Heart left ventricle (tissue), 13 donors: ENCODE measurements at regions not wholly inside any gene's neighbourhood (a gene's known extent, or its start where the extent isn't known, plus 50 kb on each side); places are given as distances from the start of the nearest gene placed in this dataset.

ENCODE experiments used
- POLR2A ChIP-seq, 2 donors: fragments of 450-650 bp; IDR thresholded peaks; one replicate each; pipeline ENCODE4 v1.6.1; 2017; ENCODE audit warnings: antibody characterized with exemption in 2 of 2, mild to moderate bottlenecking in 2 of 2, moderate library complexity in 2 of 2
- TF ChIP-seq, protein P1 (sequence below), 12 donors: fragments of 200-600 bp; sonication (generic) in 4 of 12; IDR thresholded peaks; one replicate each; pipeline versions ENCODE4 v1.5.0 to v1.8.0; 2018 to 2022; ENCODE audit warnings: antibody characterized with exemption in 12 of 12, mild to moderate bottlenecking in 5 of 12
- donor health status: ischemic (EF 13 %, LVEDD 7.1; RV severe dilation, severe dysfunction).
- donor health status: DM: no; HTN: yes; CAD: no.
- donor health status: DM: no; HTN: no; CAD: no.
- donor health status: ischemic (EF 25% LVEDD 6.9; RV normal size, moderate dysfunction).
- donor health status: ischemic (EF 25% LVEDD 5.7; RV mildly dilated, moderate dysfunction).
- donor health status: ischemic (EF 35%, LVEDD 5.7; RV mildly dilated, moderate dysfunction).
- donor health status: nonischemic (EF 11% LVEDD 7.7; RV severe dilation, severe dysfunction).
- donor health status: DM: yes; HTN: yes; CAD: no.
- donor health status: PGD.
- donor health status: ischemic (EF 29% LVEDD 5.4; RV normal size, mild dysfunction).
- donor health status: nonischemic (EF 23%, LVEDD 6.1; RV moderate dilation, normal function).

DNA sequence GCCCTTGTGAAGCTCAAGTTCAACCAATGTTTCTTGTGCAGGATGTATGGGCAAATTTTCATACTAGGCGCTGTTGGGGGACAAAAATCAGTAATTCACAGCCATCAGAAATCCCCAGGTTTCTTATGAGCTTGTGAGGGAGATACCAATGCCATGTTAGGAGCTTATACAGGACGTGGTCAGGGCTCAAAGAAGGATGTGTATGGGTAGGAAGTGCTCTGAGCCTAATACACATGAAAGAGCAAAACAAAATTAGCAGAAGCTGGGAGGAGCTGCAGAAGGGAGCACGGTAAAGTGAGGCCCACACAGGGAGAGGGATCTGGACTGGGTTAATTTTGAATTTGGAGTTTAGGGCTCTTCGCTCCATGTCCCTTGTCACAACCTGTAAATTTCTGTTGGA, 114.6 kb upstream of the MAP3K1 start:
- TF ChIP-seq, protein P1, sequence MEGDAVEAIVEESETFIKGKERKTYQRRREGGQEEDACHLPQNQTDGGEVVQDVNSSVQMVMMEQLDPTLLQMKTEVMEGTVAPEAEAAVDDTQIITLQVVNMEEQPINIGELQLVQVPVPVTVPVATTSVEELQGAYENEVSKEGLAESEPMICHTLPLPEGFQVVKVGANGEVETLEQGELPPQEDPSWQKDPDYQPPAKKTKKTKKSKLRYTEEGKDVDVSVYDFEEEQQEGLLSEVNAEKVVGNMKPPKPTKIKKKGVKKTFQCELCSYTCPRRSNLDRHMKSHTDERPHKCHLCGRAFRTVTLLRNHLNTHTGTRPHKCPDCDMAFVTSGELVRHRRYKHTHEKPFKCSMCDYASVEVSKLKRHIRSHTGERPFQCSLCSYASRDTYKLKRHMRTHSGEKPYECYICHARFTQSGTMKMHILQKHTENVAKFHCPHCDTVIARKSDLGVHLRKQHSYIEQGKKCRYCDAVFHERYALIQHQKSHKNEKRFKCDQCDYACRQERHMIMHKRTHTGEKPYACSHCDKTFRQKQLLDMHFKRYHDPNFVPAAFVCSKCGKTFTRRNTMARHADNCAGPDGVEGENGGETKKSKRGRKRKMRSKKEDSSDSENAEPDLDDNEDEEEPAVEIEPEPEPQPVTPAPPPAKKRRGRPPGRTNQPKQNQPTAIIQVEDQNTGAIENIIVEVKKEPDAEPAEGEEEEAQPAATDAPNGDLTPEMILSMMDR (IDR thresholded peaks at IDR 0.05) = no peak
- TF ChIP-seq POLR2A (IDR thresholded peaks at IDR 0.05) = no peak
